ENCODE measurements at regions not wholly inside any gene's neighbourhood (a gene's known extent, or its start where the extent isn't known, plus 50 kb on each side); places are given as distances from the start of the nearest gene placed in this dataset.

DNA sequence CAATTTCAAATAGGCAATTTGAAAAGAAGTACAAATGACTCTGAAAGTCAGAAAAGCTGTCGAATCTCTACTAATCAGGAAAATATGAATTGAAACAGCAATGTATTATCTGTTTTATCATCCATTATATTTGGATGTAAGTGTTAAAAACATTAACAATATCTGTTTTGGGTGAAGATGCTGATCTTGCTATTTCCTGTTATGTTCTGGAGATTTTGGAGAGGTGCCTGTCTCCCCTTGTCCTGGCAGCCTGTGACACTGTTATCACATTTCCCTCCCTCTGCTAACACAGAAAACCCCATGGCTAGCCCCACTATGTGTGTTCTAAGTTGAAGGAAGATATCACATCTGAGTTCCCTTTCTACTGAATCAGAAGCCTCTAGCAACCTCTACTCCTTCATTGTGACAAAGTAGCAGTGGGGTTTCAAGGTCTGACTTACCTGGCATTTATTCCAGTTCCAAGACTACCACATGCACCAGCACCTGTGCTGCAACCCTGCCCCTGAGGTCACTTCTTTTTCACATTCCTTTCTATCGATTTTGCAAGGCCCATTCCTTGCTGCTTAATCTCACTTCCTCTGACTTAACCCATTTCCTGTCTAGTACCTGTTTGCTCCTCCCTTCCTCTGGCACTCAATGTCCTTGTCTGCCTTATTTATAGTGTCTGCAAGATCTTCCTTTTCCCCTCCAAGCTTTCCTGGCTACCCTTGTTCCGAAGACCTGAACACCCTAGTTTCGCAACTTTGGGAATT is 95.5 kb upstream of the COL8A1 start (continued):
- TF ChIP-seq, protein P1, sequence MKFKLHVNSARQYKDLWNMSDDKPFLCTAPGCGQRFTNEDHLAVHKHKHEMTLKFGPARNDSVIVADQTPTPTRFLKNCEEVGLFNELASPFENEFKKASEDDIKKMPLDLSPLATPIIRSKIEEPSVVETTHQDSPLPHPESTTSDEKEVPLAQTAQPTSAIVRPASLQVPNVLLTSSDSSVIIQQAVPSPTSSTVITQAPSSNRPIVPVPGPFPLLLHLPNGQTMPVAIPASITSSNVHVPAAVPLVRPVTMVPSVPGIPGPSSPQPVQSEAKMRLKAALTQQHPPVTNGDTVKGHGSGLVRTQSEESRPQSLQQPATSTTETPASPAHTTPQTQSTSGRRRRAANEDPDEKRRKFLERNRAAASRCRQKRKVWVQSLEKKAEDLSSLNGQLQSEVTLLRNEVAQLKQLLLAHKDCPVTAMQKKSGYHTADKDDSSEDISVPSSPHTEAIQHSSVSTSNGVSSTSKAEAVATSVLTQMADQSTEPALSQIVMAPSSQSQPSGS (IDR thresholded peaks at IDR 0.05; ENCODE audit: low read length): no peak
- peak in 1 of 2 experiments; percentile 60; a peak in 1 of 4 replicates for TF ChIP-seq ETV6 (conservative IDR thresholded peaks at IDR 0.05 in 1 of 2, IDR thresholded peaks at IDR 0.05 in 1 of 2; ENCODE audit: borderline replicate concordance in 1 of 2, low read depth in 1 of 2)
- TF ChIP-seq, protein P2, sequence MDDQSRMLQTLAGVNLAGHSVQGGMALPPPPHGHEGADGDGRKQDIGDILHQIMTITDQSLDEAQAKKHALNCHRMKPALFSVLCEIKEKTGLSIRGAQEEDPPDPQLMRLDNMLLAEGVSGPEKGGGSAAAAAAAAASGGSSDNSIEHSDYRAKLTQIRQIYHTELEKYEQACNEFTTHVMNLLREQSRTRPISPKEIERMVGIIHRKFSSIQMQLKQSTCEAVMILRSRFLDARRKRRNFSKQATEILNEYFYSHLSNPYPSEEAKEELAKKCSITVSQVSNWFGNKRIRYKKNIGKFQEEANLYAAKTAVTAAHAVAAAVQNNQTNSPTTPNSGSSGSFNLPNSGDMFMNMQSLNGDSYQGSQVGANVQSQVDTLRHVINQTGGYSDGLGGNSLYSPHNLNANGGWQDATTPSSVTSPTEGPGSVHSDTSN (IDR thresholded peaks at IDR 0.05; ENCODE audit: insufficient replicate concordance, low read depth, low read length): peak; percentile 36
- peak; percentile 36; the same call in 1 of the 2 replicates for TF ChIP-seq SPI1 (IDR thresholded peaks at IDR 0.05; ENCODE audit: borderline replicate concordance, insufficient read depth, low read depth, low read length)
- no peak for TF ChIP-seq TCF3 (IDR thresholded peaks at IDR 0.05; ENCODE audit: borderline replicate concordance, insufficient read depth, low read depth, low read length)
- no peak for TF ChIP-seq POLR2AphosphoS5 (IDR thresholded peaks at IDR 0.05; ENCODE audit: low read length)
- TF ChIP-seq EED (IDR thresholded peaks at IDR 0.05; ENCODE audit: low read depth): peak; percentile 42; the same call in 1 of the 2 replicates
- no peak for TF ChIP-seq KDM1A (IDR thresholded peaks at IDR 0.05; ENCODE audit: borderline replicate concordance)
- TF ChIP-seq WRNIP1 (IDR thresholded peaks at IDR 0.05; ENCODE audit: borderline replicate concordance, low read depth, low read length): no peak
- no peak for TF ChIP-seq SREBF1 (IDR thresholded peaks at IDR 0.05; ENCODE audit: low read length)
- TF ChIP-seq RBBP5 (conservative IDR thresholded peaks at IDR 0.05): no peak
- TF ChIP-seq KAT2A (conservative IDR thresholded peaks at IDR 0.05; ENCODE audit: control insufficient read depth, low read depth, low read length): no peak
- no peak for TF ChIP-seq TBL1XR1 (IDR thresholded peaks at IDR 0.05; ENCODE audit: low read depth, low read length)
- TF ChIP-seq MTA2 (IDR thresholded peaks at IDR 0.05; ENCODE audit: low read depth): no peak
- no peak for TF ChIP-seq NFYB (IDR thresholded peaks at IDR 0.05; ENCODE audit: insufficient read depth, low read depth, low read length)
- TF ChIP-seq, protein P3, sequence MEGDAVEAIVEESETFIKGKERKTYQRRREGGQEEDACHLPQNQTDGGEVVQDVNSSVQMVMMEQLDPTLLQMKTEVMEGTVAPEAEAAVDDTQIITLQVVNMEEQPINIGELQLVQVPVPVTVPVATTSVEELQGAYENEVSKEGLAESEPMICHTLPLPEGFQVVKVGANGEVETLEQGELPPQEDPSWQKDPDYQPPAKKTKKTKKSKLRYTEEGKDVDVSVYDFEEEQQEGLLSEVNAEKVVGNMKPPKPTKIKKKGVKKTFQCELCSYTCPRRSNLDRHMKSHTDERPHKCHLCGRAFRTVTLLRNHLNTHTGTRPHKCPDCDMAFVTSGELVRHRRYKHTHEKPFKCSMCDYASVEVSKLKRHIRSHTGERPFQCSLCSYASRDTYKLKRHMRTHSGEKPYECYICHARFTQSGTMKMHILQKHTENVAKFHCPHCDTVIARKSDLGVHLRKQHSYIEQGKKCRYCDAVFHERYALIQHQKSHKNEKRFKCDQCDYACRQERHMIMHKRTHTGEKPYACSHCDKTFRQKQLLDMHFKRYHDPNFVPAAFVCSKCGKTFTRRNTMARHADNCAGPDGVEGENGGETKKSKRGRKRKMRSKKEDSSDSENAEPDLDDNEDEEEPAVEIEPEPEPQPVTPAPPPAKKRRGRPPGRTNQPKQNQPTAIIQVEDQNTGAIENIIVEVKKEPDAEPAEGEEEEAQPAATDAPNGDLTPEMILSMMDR (IDR thresholded peaks at IDR 0.05 in 2 of 3, conservative IDR thresholded peaks at IDR 0.05 in 1 of 3; ENCODE audit: control insufficient read depth in 2 of 3, extremely low read depth in 1 of 3, insufficient read depth in 1 of 3, low read depth in 3 of 3, low read length in 3 of 3): no peak
- TF ChIP-seq SMAD1 (IDR thresholded peaks at IDR 0.05; ENCODE audit: low read depth, partially characterized antibody): no peak
- TF ChIP-seq CREB1 (IDR thresholded peaks at IDR 0.05; ENCODE audit: low read depth): no peak
